Spleen (tissue), 11 donors: ENCODE measurements at regions not wholly inside any gene's neighbourhood (a gene's known extent, or its start where the extent isn't known, plus 50 kb on each side); places are given as distances from the start of the nearest gene placed in this dataset.

Experiments
- DNase-seq: peaks from one replicate; pipeline ENCODE4 v3.0.0-alpha.2; 2020
- H3K27ac ChIP-seq, 8 donors: fragments of 200-600 bp; sonication (generic) in 7 of 8; 1 replicate in 4 of 8; 2 replicates in 4 of 8; pipeline versions ENCODE4 v1.5.0 to v1.8.0; 2016 to 2021; ENCODE audit warnings: inconsistent platforms in 4 of 8, mild to moderate bottlenecking in 4 of 8, moderate library complexity in 1 of 8
- H3K27me3 ChIP-seq, 7 donors: fragments of 200-600 bp; sonication (generic) in 6 of 7; replicated peaks in 1 of 7; 1 replicate in 4 of 7; 2 replicates in 3 of 7; pipeline versions ENCODE4 v1.5.0 to v1.8.0; 2016 to 2021; ENCODE audit warnings: inconsistent platforms in 3 of 7, mild to moderate bottlenecking in 1 of 7
- H3K36me3 ChIP-seq, 6 donors: fragments of 200-600 bp; sonication (generic) in 5 of 6; 1 replicate in 4 of 6; 2 replicates in 2 of 6; pipeline versions ENCODE4 v1.5.0 to v1.8.0; 2016 to 2021; ENCODE audit warnings: inconsistent platforms in 2 of 6
- H3K4me1 ChIP-seq, 6 donors: fragments of 200-600 bp; sonication (generic) in 5 of 6; 1 replicate in 3 of 6; 2 replicates in 3 of 6; pipeline versions ENCODE4 v1.5.0 to v1.8.0; 2016 to 2021; ENCODE audit warnings: inconsistent platforms in 3 of 6
- H3K4me3 ChIP-seq, 8 donors: fragments of 200-600 bp; sonication (generic) in 7 of 8; 1 replicate in 4 of 8; 2 replicates in 4 of 8; pipeline versions ENCODE4 v1.5.0 to v1.8.0; 2016 to 2021; ENCODE audit warnings: inconsistent platforms in 4 of 8, mild to moderate bottlenecking in 4 of 8, moderate library complexity in 2 of 8
- H3K9me3 ChIP-seq, 8 donors: fragments of 200-600 bp; sonication (generic) in 7 of 8; 1 replicate in 4 of 8; 2 replicates in 4 of 8; pipeline versions ENCODE4 v1.5.0 to v1.8.0; 2016 to 2021; ENCODE audit warnings: inconsistent platforms in 4 of 8
- POLR2A ChIP-seq, 3 donors: fragments of 450-650 bp; IDR thresholded peaks; one replicate each; pipeline ENCODE4 v1.5.1; 2017; ENCODE audit warnings: antibody characterized with exemption in 3 of 3, mild to moderate bottlenecking in 1 of 3
- POLR2AphosphoS5 ChIP-seq, 3 donors: sonication (generic); formaldehyde crosslinking; IDR thresholded peaks; one replicate each; pipeline ENCODE4 v1.5.1; 2017; ENCODE audit warnings: antibody characterized with exemption in 3 of 3
- WGBS, 5 donors: extraction: QIAGEN DNeasy Blood & Tissue Kit in 3 of 5; methylation state at CpG; one replicate each; pipeline versions ENCODE4 v1.1.5 to v1.1.7; 2013 to 2018; 5-methylcytosine and 5-hydroxymethylcytosine counted together
- intact Hi-C: fragments of 100-400 bp; cut with DNase I; formaldehyde crosslinking; loops from one replicate; pipeline ENCODE4 v1.15.0; 2023; ENCODE audit warnings: low total_unique reads
- TF ChIP-seq, protein P1 (sequence below), 11 experiments: fragments of 200-600 bp in 7 of 11; fragments of 450-650 bp in 4 of 11; sonication (generic) in 4 of 11; IDR thresholded peaks in 8 of 11; conservative IDR thresholded peaks in 3 of 11; 1 replicate in 7 of 11; 2 replicates in 4 of 11; pipeline versions ENCODE4 v1.4.0 to v1.8.0; 2016 to 2021; ENCODE audit warnings: antibody characterized with exemption in 11 of 11, inconsistent platforms in 4 of 11, mild to moderate bottlenecking in 1 of 11
- donor health status: healthy with polysubstance abuse.
- donor health status: DM: no; HTN: no; CAD: no; lungs with moderate emphysema.
- donor health status: DM: no; HTN: no; CAD: no.
- donor health status: Bipolar disorder and iron deficiency.
- donor health status: healthy.
- donor health status: DM: no; HTN: no; CAD: no.
- donor health status: DM: yes; HTN: yes; CAD: no.

GRCh38 chr5:39750661-39751060 lies 325.9 kb upstream of the DAB2 start:
- Histone ChIP-seq H3K9me3 (peaks cover 0 to 8% (median 0%) of the 10 kb centered on the region in 8 donors), H3K27ac (no peak overlapping the region), H3K4me3 (no peak overlapping the region), H3K27me3 (no peaks in the 10 kb centered on the region), H3K36me3 (no peaks in the 10 kb centered on the region), H3K4me1 (no peaks in the 10 kb centered on the region)
- intact Hi-C loops, result no loop called here
- no peak for DNase-seq
- WGBS, 5 donors, result 77 to 96% (median 85%) methylated on average over 4 of the region's 4 CpGs
- no peak for TF ChIP-seq POLR2AphosphoS5 (IDR thresholded peaks at IDR 0.05)
- TF ChIP-seq, protein P1, sequence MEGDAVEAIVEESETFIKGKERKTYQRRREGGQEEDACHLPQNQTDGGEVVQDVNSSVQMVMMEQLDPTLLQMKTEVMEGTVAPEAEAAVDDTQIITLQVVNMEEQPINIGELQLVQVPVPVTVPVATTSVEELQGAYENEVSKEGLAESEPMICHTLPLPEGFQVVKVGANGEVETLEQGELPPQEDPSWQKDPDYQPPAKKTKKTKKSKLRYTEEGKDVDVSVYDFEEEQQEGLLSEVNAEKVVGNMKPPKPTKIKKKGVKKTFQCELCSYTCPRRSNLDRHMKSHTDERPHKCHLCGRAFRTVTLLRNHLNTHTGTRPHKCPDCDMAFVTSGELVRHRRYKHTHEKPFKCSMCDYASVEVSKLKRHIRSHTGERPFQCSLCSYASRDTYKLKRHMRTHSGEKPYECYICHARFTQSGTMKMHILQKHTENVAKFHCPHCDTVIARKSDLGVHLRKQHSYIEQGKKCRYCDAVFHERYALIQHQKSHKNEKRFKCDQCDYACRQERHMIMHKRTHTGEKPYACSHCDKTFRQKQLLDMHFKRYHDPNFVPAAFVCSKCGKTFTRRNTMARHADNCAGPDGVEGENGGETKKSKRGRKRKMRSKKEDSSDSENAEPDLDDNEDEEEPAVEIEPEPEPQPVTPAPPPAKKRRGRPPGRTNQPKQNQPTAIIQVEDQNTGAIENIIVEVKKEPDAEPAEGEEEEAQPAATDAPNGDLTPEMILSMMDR (IDR thresholded peaks at IDR 0.05 in 8 of 11, conservative IDR thresholded peaks at IDR 0.05 in 3 of 11), result no peak
- no peak for TF ChIP-seq POLR2A (IDR thresholded peaks at IDR 0.05)

DNA sequence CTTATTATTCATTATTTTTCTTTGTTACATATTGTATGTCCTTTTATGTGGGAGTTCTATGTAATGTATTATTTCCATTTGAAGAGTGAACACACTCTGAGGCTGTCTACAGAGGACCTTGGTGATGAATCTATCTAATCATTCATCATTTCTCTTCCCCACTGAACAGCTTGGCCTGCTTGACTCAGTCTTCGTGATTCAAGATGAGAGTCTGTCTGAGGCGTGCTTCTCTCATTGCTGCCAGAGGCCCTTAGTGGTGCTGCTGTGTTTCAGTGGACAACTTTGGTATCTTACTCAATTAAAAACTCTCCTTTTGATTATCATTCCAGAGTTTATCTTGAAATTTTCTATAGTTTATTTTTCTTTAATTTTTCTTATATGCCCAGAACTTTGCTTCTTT lies 318.1 kb upstream of the DAB2 start:
- Histone ChIP-seq H3K9me3 (no peaks in the 10 kb centered on the region), H3K4me3 (no peak overlapping the region), H3K27me3 (no peaks in the 10 kb centered on the region), H3K27ac (no peak overlapping the region), H3K36me3 (no peaks in the 10 kb centered on the region), H3K4me1 (no peaks in the 10 kb centered on the region)
- TF ChIP-seq POLR2A (IDR thresholded peaks at IDR 0.05) (no peak), POLR2AphosphoS5 (IDR thresholded peaks at IDR 0.05) (no peak)
- TF ChIP-seq, protein P1 (IDR thresholded peaks at IDR 0.05 in 8 of 11, conservative IDR thresholded peaks at IDR 0.05 in 3 of 11), result no peak
- 77 to 92% (median 86%) methylated on average over 2 of the region's 2 CpGs for WGBS, 5 donors
- intact Hi-C loops, result no loop called here
- DNase-seq, result no peak

- no peak for TF ChIP-seq POLR2A (IDR thresholded peaks at IDR 0.05)
- TF ChIP-seq, protein P1 (IDR thresholded peaks at IDR 0.05 in 8 of 11, conservative IDR thresholded peaks at IDR 0.05 in 3 of 11), result no peak
- TF ChIP-seq POLR2AphosphoS5 (IDR thresholded peaks at IDR 0.05), result no peak
- Histone ChIP-seq H3K27me3 (no peaks in the 10 kb centered on the region), H3K9me3 (no peaks in the 10 kb centered on the region), H3K4me3 (no peak overlapping the region), H3K27ac (no peak overlapping the region), H3K4me1 (no peaks in the 10 kb centered on the region), H3K36me3 (no peaks in the 10 kb centered on the region)
- intact Hi-C loops, result no loop called here
- 90 to 95% (median 94%) methylated on average over 15 of the region's 15 CpGs for WGBS, 5 donors
- no peak for DNase-seq
These were observed 315.6 kb upstream of the DAB2 start for GRCh38 chr5:39740404-39740803.

- H3K4me3 ChIP-seq, result no peak overlapping the region
- H3K27me3 ChIP-seq, result no peaks in the 10 kb centered on the region
- H3K9me3 ChIP-seq, result no peaks in the 10 kb centered on the region
- intact Hi-C loops, result no loop called here
- 76 to 91% (median 80%) methylated on average over 5 of the region's 5 CpGs for WGBS, 5 donors
- no peak overlapping the region for H3K27ac ChIP-seq
- H3K36me3 ChIP-seq, result no peaks in the 10 kb centered on the region
- no peak for DNase-seq
- TF ChIP-seq POLR2A (IDR thresholded peaks at IDR 0.05) (no peak), POLR2AphosphoS5 (IDR thresholded peaks at IDR 0.05) (no peak)
- TF ChIP-seq, protein P1 (IDR thresholded peaks at IDR 0.05 in 8 of 11, conservative IDR thresholded peaks at IDR 0.05 in 3 of 11), result no peak
- H3K4me1 ChIP-seq, result no peaks in the 10 kb centered on the region
These were observed 307.4 kb upstream of the DAB2 start for GRCh38 chr5:39732166-39732565.
